ENCODE measurements at regions not wholly inside any gene's neighbourhood (a gene's known extent, or its start where the extent isn't known, plus 50 kb on each side); places are given as distances from the start of the nearest gene placed in this dataset.

DNA sequence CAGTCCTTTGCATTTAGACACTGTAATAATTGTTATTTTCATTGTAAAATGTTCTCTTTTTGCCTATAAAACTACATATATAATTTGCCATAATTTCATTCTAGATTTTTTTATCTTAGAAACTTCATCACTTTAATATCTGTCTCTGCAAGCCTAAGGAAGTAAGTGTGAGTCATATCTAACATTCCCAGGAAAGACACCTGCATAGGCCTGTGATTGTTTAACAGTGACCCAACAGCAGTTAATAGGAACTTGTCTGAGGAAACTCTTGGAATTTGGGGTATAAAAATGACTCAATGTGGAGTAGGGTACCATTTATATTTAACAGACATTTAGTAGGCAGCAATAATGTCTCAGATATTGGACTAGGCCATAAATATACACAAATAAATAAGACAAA is 229.2 kb upstream of the FAM174A start:
- intact Hi-C loops (cut with DNase I): no loop called here
- TF ChIP-seq, protein P1, sequence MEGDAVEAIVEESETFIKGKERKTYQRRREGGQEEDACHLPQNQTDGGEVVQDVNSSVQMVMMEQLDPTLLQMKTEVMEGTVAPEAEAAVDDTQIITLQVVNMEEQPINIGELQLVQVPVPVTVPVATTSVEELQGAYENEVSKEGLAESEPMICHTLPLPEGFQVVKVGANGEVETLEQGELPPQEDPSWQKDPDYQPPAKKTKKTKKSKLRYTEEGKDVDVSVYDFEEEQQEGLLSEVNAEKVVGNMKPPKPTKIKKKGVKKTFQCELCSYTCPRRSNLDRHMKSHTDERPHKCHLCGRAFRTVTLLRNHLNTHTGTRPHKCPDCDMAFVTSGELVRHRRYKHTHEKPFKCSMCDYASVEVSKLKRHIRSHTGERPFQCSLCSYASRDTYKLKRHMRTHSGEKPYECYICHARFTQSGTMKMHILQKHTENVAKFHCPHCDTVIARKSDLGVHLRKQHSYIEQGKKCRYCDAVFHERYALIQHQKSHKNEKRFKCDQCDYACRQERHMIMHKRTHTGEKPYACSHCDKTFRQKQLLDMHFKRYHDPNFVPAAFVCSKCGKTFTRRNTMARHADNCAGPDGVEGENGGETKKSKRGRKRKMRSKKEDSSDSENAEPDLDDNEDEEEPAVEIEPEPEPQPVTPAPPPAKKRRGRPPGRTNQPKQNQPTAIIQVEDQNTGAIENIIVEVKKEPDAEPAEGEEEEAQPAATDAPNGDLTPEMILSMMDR (IDR thresholded peaks at IDR 0.05): no peak
- no peak for ATAC-seq

DNA sequence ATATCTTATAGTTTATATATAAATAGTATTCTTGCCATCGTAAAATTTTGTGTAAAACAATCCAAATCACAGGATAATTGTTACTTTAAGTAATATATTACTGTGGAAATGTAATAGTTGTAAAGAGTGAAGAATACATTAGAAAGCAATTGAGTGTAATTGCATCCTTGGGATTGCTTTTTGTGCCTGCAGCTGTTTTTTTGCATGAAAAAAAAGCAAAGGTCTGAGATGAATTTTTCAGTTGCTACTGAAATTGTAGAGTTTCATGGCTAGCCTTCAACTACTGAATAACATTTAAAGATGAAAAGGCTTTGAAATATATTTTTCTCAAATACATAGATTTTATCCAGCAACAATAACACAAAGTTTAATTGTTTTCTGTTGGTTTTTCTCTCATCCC is 232.0 kb upstream of the FAM174A start:
- TF ChIP-seq, protein P1 (IDR thresholded peaks at IDR 0.05): no peak
- intact Hi-C loops (cut with DNase I): no loop called here
- WGBS, 3 donors: 16 to 30% (median 29%) methylated on average over 1 of the region's 1 CpG

More for the DNA sequence above, 229.2 kb upstream of the FAM174A start:
- no peak overlapping the region for H3K27ac ChIP-seq
- no peaks in the 10 kb centered on the region for H3K4me1 ChIP-seq
- no peak overlapping the region for H3K4me3 ChIP-seq
- DNase-seq: no peak
- H3K36me3 ChIP-seq (ENCODE audit: insufficient read depth in 1 of 2, low read depth in 1 of 2): no peaks in the 10 kb centered on the region
- no peaks in the 10 kb centered on the region for H3K27me3 ChIP-seq (ENCODE audit: insufficient read depth in 3 of 3, low read length in 2 of 3)
- no peaks in the 10 kb centered on the region for H3K9me3 ChIP-seq

DNA sequence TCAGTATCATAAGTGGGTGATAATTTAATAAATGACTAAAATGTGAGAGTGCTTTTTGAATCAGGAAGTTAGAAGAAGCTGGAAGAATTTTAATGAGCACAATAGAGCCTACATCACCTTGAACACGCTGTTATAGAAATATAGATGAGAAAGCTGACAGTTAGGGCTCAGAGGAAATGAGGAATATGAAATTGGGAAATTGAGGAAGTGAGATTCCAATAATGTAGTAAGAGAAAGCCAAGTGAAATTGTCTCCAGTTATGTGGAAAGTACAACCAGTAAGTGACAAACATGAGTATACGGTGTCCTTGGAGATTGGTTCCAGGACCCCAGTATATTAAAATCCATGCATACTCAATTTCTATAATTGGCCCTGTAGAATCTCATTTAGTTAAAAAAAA is 235.9 kb upstream of the FAM174A start:
- Histone ChIP-seq H3K4me1 (no peaks in the 10 kb centered on the region), H3K27ac (no peak overlapping the region), H3K4me3 (no peak overlapping the region), H3K27me3 (ENCODE audit: insufficient read depth in 3 of 3, low read length in 2 of 3) (no peaks in the 10 kb centered on the region), H3K9me3 (no peaks in the 10 kb centered on the region), H3K36me3 (ENCODE audit: insufficient read depth in 1 of 2, low read depth in 1 of 2) (no peaks in the 10 kb centered on the region)
- ATAC-seq: no peak
- WGBS, 3 donors: 81 to 82% (median 82%) methylated on average over 2 of the region's 2 CpGs
- DNase-seq: no peak
- TF ChIP-seq, protein P1 (IDR thresholded peaks at IDR 0.05): no peak
- intact Hi-C loops (cut with DNase I): no loop called here

More for the DNA sequence above, 232.0 kb upstream of the FAM174A start:
- Histone ChIP-seq H3K36me3 (ENCODE audit: insufficient read depth in 1 of 2, low read depth in 1 of 2) (no peaks in the 10 kb centered on the region), H3K27me3 (ENCODE audit: insufficient read depth in 3 of 3, low read length in 2 of 3) (no peaks in the 10 kb centered on the region), H3K4me1 (no peaks in the 10 kb centered on the region), H3K4me3 (no peak overlapping the region), H3K27ac (no peak overlapping the region), H3K9me3 (no peaks in the 10 kb centered on the region)
- ATAC-seq (no peak), DNase-seq (no peak)

DNA sequence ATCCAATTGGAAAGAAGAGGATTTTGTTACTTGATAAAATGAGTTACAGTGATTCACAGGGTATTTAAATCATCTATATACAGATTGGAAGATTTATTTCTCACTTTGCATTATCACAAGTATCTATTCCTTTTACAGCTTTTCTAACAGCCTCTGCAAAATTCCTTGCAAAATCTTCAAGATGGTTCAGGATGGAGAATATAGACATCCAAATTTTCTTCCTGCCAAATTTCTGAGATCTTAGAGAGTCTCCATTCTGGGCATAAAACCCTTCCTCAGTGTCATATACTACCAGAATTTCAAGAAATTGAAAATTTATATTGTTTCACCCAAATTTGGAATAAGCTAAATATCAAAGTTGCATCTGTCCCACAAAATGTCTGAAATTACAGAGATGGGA is 259.1 kb upstream of the FAM174A start:
- TF ChIP-seq, protein P1 (IDR thresholded peaks at IDR 0.05): no peak
- DNase-seq: no peak
- no peak for ATAC-seq
- no peaks in the 10 kb centered on the region for H3K9me3 ChIP-seq
- H3K4me1 ChIP-seq: no peaks in the 10 kb centered on the region
- no peak overlapping the region for H3K4me3 ChIP-seq
- no peaks in the 10 kb centered on the region for H3K27me3 ChIP-seq (ENCODE audit: insufficient read depth in 3 of 3, low read length in 2 of 3)
- no peaks in the 10 kb centered on the region for H3K36me3 ChIP-seq (ENCODE audit: insufficient read depth in 1 of 2, low read depth in 1 of 2)
- intact Hi-C loops (cut with DNase I): no loop called here
- H3K27ac ChIP-seq: no peak overlapping the region

DNA sequence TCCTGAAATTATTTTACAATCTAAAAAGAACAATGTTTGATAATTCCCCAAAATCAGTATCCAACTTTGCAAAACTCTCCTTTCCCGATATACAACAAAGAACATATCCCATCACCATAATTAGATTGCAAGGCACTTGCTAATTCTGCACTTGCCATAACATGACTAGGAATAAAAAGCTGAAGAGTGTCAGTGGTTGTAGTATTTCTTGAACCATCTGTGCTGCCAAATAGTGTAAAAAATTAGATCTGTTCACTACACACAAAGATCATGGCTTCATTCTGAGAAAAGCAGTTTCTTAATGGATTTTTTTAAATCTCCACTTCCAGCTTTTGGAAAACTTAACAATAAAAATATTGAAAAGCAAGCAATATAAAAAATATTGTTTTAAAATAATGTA is 259.5 kb upstream of the FAM174A start:
- no peaks in the 10 kb centered on the region for H3K4me1 ChIP-seq
- H3K36me3 ChIP-seq (ENCODE audit: insufficient read depth in 1 of 2, low read depth in 1 of 2): no peaks in the 10 kb centered on the region
- no peaks in the 10 kb centered on the region for H3K27me3 ChIP-seq (ENCODE audit: insufficient read depth in 3 of 3, low read length in 2 of 3)
- no peak overlapping the region for H3K4me3 ChIP-seq
- DNase-seq: no peak
- TF ChIP-seq, protein P1 (IDR thresholded peaks at IDR 0.05): no peak
- H3K9me3 ChIP-seq: no peaks in the 10 kb centered on the region
- ATAC-seq: no peak
- no peak overlapping the region for H3K27ac ChIP-seq
- 90 to 96% (median 94%) methylated on average over 1 of the region's 1 CpG for WGBS, 3 donors
- intact Hi-C loops (cut with DNase I): no loop called here
